HL-60 (cell line): ENCODE measurements at regions not wholly inside any gene's neighbourhood (a gene's known extent, or its start where the extent isn't known, plus 50 kb on each side); places are given as distances from the start of the nearest gene placed in this dataset.

Experiments
- POLR2AphosphoS5 ChIP-seq: IDR thresholded peaks from 2 replicates; pipeline ENCODE4 v1.6.1; 2012; ENCODE audit warnings: low read depth
- SPI1 ChIP-seq: IDR thresholded peaks from 2 replicates; pipeline ENCODE4 v1.6.1; 2012; ENCODE audit warnings: low read depth, mild to moderate bottlenecking, borderline replicate concordance
- TF ChIP-seq, protein P1 (sequence below): IDR thresholded peaks from one replicate; pipeline ENCODE4 v1.5.1; 2011; ENCODE audit warnings: low read length, control low read depth, inconsistent platforms; ENCODE audit not compliant: insufficient read depth

DNA sequence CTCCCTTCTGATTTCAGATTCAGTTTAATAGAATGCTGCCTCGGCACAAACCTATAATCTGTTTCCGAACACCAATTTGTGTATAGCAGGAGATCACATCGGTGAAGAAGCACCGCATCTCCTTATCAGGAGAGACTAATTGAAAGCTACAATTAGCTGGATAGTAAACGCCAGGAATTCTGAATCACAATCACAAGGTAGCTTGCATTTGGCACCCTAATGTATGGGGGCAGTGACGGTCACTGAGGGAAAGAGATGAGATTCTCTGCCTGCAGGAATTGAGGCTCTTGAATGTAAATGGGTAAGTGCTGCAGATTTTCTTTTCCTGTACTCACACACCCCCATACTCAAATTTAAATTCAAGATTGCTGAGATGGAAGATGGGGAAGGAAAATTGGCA lies 373.6 kb upstream of the ZNF608 start:
- TF ChIP-seq, protein P1, sequence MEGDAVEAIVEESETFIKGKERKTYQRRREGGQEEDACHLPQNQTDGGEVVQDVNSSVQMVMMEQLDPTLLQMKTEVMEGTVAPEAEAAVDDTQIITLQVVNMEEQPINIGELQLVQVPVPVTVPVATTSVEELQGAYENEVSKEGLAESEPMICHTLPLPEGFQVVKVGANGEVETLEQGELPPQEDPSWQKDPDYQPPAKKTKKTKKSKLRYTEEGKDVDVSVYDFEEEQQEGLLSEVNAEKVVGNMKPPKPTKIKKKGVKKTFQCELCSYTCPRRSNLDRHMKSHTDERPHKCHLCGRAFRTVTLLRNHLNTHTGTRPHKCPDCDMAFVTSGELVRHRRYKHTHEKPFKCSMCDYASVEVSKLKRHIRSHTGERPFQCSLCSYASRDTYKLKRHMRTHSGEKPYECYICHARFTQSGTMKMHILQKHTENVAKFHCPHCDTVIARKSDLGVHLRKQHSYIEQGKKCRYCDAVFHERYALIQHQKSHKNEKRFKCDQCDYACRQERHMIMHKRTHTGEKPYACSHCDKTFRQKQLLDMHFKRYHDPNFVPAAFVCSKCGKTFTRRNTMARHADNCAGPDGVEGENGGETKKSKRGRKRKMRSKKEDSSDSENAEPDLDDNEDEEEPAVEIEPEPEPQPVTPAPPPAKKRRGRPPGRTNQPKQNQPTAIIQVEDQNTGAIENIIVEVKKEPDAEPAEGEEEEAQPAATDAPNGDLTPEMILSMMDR = no peak
- TF ChIP-seq POLR2AphosphoS5 (no peak), SPI1 (no peak)
